ENCODE measurements at regions not wholly inside any gene's neighbourhood (a gene's known extent, or its start where the extent isn't known, plus 50 kb on each side); places are given as distances from the start of the nearest gene placed in this dataset.
"Not testable (repeated sequence)": the region's sequence is repeated elsewhere in the genome, so short reads cannot be mapped to it uniquely, and the experiment has no call there.

DNA sequence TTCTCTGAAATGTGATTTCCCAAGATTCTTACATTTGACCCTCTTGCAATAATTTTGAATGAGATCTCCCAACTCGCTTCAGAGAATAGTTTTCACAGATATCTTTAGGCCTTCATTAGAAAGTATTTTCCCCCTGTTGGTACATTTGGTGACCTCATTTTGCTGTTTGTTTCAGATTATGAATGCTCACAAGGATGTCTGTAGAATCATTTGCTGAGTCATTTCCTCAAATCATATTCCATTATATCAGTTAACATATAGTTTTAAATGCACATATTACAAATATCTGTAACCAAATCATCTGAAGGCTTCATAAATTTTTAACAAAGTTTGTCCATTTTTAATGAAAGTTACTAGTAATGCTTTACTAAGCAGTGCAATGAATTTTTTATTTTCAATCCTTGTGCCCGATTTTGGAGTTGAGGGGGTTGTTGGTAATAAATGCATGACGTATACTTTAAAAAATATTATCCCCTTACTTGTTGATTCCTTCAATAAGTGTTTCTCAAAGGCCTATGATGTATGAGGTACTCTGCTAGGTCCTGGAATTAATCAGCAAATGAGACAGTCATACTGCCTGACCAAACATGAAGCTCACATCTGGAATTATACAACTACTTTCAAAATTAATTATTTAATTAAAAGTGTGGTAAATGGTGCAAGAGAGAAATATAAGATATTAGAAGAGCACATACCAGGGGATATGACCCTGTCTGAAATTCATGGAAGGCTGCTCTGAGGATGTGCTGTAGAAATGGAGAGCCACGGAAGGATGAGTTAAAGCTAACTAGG, 126.9 kb upstream of the RAP1B start:
- Histone ChIP-seq H3K9me3 (replicated peaks; ENCODE audit: control insufficient read depth, low read depth, low read length) (no peaks in the 10 kb centered on the region), H3K27ac (ENCODE audit: low read length) (no peak overlapping the region), H3K36me3 (ENCODE audit: control insufficient read depth, insufficient read depth, low read length) (no peaks in the 10 kb centered on the region), H3K27me3 (ENCODE audit: control insufficient read depth, insufficient read depth, low read length) (no peaks in the 10 kb centered on the region), H3K4me1 (ENCODE audit: control insufficient read depth, insufficient read depth, low read length) (no peaks in the 10 kb centered on the region), H3K4me3 (ENCODE audit: low read length) (no peak overlapping the region)
- peak; percentile 23 for DNase-seq
- WGBS (ENCODE audit: insufficient coverage) = 100% methylated on average over 1 of the region's 4 CpGs

DNA sequence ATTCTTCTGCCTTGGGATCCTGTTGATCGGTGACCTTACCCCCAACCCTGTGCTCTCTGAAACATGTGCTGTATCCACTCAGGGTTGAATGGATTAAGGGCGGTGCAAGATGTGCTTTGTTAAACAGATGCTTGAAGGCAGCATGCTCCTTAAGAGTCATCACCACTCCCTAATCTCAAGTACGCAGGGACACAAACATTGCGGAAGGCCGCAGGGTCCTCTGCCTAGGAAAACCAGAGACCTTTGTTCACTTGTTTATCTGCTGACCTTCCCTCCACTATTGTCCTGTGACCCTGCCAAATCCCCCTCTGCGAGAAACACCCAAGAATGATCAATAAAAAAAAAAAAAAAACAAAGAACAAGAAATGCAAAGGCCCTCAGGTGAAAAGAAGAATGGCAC, 126.1 kb upstream of the RAP1B start:
- not testable (repeated sequence) for H3K27me3 ChIP-seq (ENCODE audit: control insufficient read depth, insufficient read depth, low read length); H3K27ac ChIP-seq (ENCODE audit: low read length); H3K9me3 ChIP-seq (replicated peaks; ENCODE audit: control insufficient read depth, low read depth, low read length); DNase-seq; H3K4me3 ChIP-seq (ENCODE audit: low read length); H3K36me3 ChIP-seq (ENCODE audit: control insufficient read depth, insufficient read depth, low read length); H3K4me1 ChIP-seq (ENCODE audit: control insufficient read depth, insufficient read depth, low read length)
- WGBS (ENCODE audit: insufficient coverage) = no CpG with 5 or more reads among the region's 6 CpGs

DNA sequence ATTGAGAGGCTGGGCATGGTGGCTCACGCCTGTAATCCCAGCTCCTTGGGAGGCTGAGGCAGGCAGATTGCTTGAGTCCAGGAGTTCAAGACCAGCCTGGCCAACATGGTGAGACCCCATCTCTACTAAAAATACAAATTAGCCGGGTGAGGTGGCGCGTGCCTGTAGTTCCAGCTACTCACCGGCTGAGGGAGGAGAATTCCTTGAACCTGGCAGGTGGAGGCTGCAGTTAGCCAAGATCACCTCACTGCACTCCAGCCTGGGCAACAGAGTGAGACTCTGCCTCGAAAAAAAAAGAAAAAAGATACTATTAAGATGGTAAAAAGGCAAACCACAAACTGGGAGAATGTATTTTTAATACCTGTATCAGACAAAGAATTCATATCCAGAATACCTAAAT, 124.2 kb upstream of the RAP1B start:
- not testable (repeated sequence) for H3K27me3 ChIP-seq (ENCODE audit: control insufficient read depth, insufficient read depth, low read length); H3K4me1 ChIP-seq (ENCODE audit: control insufficient read depth, insufficient read depth, low read length); DNase-seq; H3K4me3 ChIP-seq (ENCODE audit: low read length); H3K36me3 ChIP-seq (ENCODE audit: control insufficient read depth, insufficient read depth, low read length); H3K27ac ChIP-seq (ENCODE audit: low read length); H3K9me3 ChIP-seq (replicated peaks; ENCODE audit: control insufficient read depth, low read depth, low read length)
- WGBS (ENCODE audit: insufficient coverage) = 91% methylated on average over 4 of the region's 6 CpGs

DNA sequence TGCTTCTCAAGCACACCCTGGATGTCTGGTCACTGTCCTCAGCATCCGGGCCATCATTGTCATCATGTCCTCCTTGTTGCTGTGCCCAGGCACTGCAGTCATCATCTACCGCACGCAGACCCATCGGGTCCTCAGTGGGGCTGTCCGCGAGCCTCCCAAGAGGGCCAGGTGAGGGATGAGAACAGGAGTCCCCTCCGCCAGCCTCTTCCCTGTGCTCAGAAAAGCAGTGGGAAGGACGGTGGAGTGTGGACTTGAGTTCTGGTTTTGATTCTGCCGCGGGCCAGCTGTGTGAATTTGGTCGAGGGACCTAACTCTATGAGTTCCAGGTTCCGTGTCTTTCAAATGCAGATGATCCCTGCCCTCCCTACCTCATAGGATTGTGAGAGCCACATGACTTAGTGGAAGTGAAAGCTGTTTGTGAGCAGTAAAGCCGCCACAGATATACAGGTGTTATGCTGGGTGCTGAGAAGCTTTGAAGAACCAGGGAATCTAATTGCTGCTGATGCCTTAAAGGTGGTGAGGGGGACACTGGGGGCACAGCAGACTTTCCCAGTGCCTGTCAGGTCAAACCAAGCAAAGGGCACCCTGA, 122.9 kb upstream of the RAP1B start:
- no peak overlapping the region for H3K4me3 ChIP-seq (ENCODE audit: low read length)
- 83% methylated on average over 7 of the region's 13 CpGs for WGBS (ENCODE audit: insufficient coverage)

DNA sequence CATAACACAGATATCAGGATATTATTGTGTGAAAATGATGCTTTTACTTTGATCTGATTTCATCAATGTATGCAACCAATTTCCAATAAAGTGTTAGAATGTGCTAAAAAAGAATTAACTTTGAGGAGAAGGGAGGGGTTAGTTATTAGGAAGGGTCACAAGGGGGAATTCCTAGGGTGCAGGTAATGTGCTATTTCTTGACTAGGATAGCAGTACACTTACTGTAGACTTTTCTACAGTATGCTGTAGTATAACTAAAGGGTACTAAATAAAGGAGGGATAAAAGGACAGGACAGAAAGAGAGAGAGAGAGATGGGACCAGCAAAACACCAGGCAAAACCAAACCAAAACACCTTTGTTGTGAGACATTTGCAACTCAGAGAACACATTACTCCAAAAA, 121.4 kb upstream of the RAP1B start:
- Histone ChIP-seq H3K4me3 (ENCODE audit: low read length) (no peak overlapping the region), H3K27ac (ENCODE audit: low read length) (no peak overlapping the region), H3K4me1 (ENCODE audit: control insufficient read depth, insufficient read depth, low read length) (no peaks in the 10 kb centered on the region), H3K27me3 (ENCODE audit: control insufficient read depth, insufficient read depth, low read length) (no peaks in the 10 kb centered on the region), H3K9me3 (replicated peaks; ENCODE audit: control insufficient read depth, low read depth, low read length) (no peaks in the 10 kb centered on the region), H3K36me3 (ENCODE audit: control insufficient read depth, insufficient read depth, low read length) (no peaks in the 10 kb centered on the region)
- no peak for DNase-seq

More for the DNA sequence above, 122.9 kb upstream of the RAP1B start:
- no peaks in the 10 kb centered on the region for H3K9me3 ChIP-seq (replicated peaks; ENCODE audit: control insufficient read depth, low read depth, low read length)
- no peak for DNase-seq
- H3K27ac ChIP-seq (ENCODE audit: low read length) = no peak overlapping the region
- H3K36me3 ChIP-seq (ENCODE audit: control insufficient read depth, insufficient read depth, low read length) = no peaks in the 10 kb centered on the region
- no peaks in the 10 kb centered on the region for H3K27me3 ChIP-seq (ENCODE audit: control insufficient read depth, insufficient read depth, low read length)
- no peaks in the 10 kb centered on the region for H3K4me1 ChIP-seq (ENCODE audit: control insufficient read depth, insufficient read depth, low read length)

DNA sequence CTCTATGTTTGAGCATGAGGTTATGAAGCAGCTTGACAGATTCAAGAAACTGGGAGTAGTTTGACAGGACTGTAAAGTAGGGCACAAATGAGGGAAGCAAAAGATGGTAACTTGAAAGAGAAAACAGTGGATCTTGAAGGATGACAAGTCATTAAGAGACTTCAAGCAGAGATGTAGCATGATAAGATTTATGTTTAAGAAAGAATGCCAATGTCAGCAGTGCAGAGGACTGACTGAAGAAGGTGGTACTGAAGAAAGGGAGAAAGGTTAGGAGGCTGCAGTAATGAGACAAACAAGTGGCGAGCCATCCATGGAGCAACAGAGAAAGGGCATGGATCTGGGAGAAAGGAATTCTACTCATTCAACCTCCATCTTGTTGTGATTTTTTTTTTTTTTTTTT, 120.2 kb upstream of the RAP1B start:
- H3K4me3 ChIP-seq (ENCODE audit: low read length) = no peak overlapping the region
- WGBS (ENCODE audit: insufficient coverage) = no CpG with 5 or more reads among the region's 1 CpG
- no peaks in the 10 kb centered on the region for H3K36me3 ChIP-seq (ENCODE audit: control insufficient read depth, insufficient read depth, low read length)
- DNase-seq = no peak
- H3K27me3 ChIP-seq (ENCODE audit: control insufficient read depth, insufficient read depth, low read length) = no peaks in the 10 kb centered on the region
- H3K27ac ChIP-seq (ENCODE audit: low read length) = no peak overlapping the region
- no peaks in the 10 kb centered on the region for H3K9me3 ChIP-seq (replicated peaks; ENCODE audit: control insufficient read depth, low read depth, low read length)
- no peaks in the 10 kb centered on the region for H3K4me1 ChIP-seq (ENCODE audit: control insufficient read depth, insufficient read depth, low read length)

DNA sequence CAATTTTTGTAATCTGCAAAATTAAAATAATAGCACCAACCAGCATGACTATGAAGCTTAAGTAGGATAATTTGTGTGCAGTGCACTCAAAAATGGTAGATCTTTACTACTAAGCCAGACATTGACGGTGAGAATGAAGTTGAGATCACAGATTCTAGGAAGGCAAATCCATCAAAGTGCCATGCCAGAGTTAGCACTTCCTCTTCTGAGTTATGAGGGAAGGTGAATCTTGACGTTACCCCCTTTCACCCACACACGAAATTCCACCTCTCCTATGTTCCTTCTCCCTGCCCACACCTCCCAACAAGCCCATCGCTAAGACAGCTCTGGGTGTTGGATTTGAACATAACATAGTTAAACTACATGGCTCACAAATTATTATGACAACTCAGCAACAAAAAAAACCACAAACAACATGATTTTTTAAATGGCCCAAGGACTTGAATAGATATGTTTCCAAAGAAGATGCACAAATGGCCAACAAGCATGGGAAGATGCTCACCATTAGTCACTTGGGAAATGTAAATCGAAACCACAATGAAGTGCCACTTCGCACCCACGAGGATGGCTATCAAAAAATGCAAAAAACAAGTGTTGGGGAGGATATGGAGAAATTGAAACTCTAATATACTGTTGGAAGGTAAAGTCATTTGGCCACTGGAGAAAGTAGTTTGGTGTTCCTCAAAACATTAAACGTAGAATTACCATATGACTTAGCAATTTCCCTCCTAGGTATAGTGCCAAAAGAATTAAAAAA, 119.3 kb upstream of the RAP1B start:
- Histone ChIP-seq H3K4me3 (ENCODE audit: low read length) (no peak overlapping the region), H3K27ac (ENCODE audit: low read length) (no peak overlapping the region), H3K9me3 (replicated peaks; ENCODE audit: control insufficient read depth, low read depth, low read length) (no peaks in the 10 kb centered on the region), H3K27me3 (ENCODE audit: control insufficient read depth, insufficient read depth, low read length) (no peaks in the 10 kb centered on the region), H3K36me3 (ENCODE audit: control insufficient read depth, insufficient read depth, low read length) (no peaks in the 10 kb centered on the region), H3K4me1 (ENCODE audit: control insufficient read depth, insufficient read depth, low read length) (no peaks in the 10 kb centered on the region)
- no CpG with 5 or more reads among the region's 8 CpGs for WGBS (ENCODE audit: insufficient coverage)
- no peak for DNase-seq

DNA sequence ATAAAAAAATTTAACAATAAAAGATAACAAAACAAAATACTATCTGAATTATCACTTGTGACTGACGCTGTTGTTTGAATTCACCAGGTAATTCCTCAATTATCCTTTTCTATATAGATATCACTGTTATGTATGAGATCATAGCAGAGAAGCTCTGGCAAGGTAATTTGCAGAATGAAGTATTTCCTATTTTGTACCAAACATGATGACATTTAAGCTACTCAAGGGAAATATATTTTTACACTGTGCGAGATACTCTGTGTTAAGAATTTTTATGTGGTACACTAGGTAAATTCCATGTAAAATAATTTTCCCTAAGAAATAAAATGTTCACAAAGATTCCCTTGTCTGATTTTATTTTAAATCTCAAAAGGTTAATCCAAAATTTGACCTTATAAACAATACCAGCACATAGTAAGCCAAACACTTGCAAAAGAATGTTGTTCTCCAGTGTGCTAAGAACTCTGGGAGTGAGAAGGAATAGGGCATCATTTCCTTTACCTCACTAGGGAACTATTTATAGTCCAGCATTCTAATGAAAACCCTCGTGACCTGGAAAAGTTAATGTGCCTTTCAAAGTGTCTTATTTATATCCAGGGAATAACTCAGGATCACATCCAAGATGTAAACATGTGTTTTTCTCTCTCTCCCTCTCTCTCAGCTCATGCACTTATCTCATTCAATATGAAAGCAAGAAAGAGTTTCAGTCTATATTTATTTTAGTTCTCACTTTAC, 115.2 kb upstream of the RAP1B start:
- Histone ChIP-seq H3K4me3 (ENCODE audit: low read length) (no peak overlapping the region), H3K36me3 (ENCODE audit: control insufficient read depth, insufficient read depth, low read length) (no peaks in the 10 kb centered on the region), H3K9me3 (replicated peaks; ENCODE audit: control insufficient read depth, low read depth, low read length) (no peaks in the 10 kb centered on the region), H3K4me1 (ENCODE audit: control insufficient read depth, insufficient read depth, low read length) (no peaks in the 10 kb centered on the region), H3K27ac (ENCODE audit: low read length) (peak overlapping the region; percentile 59), H3K27me3 (ENCODE audit: control insufficient read depth, insufficient read depth, low read length) (no peaks in the 10 kb centered on the region)
- DNase-seq = peak; percentile 84
- WGBS (ENCODE audit: insufficient coverage) = no CpG with 5 or more reads among the region's 3 CpGs

DNA sequence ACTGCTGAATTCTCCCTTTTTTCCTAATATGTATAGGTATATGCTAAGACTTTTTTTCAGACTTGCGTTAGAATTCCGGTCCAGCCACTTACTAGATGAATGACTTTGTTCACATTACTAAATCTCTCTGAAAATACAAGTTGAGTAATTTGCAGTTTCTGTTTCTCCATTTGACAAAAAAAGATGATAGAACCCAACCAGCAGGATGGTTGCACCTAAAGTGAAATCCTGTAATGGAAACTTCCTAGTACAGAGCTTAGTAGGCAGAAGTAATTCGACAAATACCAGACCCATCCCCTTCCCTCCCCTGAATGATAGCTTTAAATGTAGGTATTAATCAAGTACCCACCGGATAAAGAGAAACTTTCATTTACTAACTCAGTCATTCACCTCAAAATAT, 113.6 kb upstream of the RAP1B start:
- Histone ChIP-seq H3K27ac (ENCODE audit: low read length) (no peak overlapping the region), H3K27me3 (ENCODE audit: control insufficient read depth, insufficient read depth, low read length) (no peaks in the 10 kb centered on the region), H3K4me3 (ENCODE audit: low read length) (no peak overlapping the region), H3K36me3 (ENCODE audit: control insufficient read depth, insufficient read depth, low read length) (no peaks in the 10 kb centered on the region), H3K4me1 (ENCODE audit: control insufficient read depth, insufficient read depth, low read length) (no peaks in the 10 kb centered on the region), H3K9me3 (replicated peaks; ENCODE audit: control insufficient read depth, low read depth, low read length) (no peaks in the 10 kb centered on the region)
- WGBS (ENCODE audit: insufficient coverage) = 100% methylated on average over 1 of the region's 4 CpGs
- no peak for DNase-seq

DNA sequence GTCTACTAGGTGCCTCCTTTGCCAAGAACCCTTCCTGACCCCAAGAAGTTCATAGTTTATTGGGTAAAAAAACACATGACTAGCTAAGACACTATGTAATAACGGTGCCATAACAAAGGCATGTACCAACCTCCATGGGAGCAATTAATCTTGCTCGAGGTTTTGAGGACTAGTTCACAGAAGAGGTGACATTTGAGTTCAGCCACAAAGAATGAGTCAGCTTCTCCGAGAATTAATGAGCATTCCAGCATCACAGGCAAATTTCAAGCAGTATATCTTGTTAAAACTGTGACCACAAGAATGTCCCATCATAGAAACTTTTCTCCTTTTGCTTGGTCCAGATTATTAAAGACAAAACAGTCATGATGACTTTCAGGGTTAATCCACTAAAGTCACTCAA, 113.0 kb upstream of the RAP1B start:
- H3K9me3 ChIP-seq (replicated peaks; ENCODE audit: control insufficient read depth, low read depth, low read length) = no peaks in the 10 kb centered on the region
- no peaks in the 10 kb centered on the region for H3K36me3 ChIP-seq (ENCODE audit: control insufficient read depth, insufficient read depth, low read length)
- WGBS (ENCODE audit: insufficient coverage) = 37% methylated on average over 2 of the region's 3 CpGs
- H3K27me3 ChIP-seq (ENCODE audit: control insufficient read depth, insufficient read depth, low read length) = no peaks in the 10 kb centered on the region
- no peak overlapping the region for H3K27ac ChIP-seq (ENCODE audit: low read length)
- DNase-seq = no peak
- no peaks in the 10 kb centered on the region for H3K4me1 ChIP-seq (ENCODE audit: control insufficient read depth, insufficient read depth, low read length)
- no peak overlapping the region for H3K4me3 ChIP-seq (ENCODE audit: low read length)

Measured in muscle of leg (tissue), 3 donors.